ENCODE measurements at regions not wholly inside any gene's neighbourhood (a gene's known extent, or its start where the extent isn't known, plus 50 kb on each side); places are given as distances from the start of the nearest gene placed in this dataset.

DNA sequence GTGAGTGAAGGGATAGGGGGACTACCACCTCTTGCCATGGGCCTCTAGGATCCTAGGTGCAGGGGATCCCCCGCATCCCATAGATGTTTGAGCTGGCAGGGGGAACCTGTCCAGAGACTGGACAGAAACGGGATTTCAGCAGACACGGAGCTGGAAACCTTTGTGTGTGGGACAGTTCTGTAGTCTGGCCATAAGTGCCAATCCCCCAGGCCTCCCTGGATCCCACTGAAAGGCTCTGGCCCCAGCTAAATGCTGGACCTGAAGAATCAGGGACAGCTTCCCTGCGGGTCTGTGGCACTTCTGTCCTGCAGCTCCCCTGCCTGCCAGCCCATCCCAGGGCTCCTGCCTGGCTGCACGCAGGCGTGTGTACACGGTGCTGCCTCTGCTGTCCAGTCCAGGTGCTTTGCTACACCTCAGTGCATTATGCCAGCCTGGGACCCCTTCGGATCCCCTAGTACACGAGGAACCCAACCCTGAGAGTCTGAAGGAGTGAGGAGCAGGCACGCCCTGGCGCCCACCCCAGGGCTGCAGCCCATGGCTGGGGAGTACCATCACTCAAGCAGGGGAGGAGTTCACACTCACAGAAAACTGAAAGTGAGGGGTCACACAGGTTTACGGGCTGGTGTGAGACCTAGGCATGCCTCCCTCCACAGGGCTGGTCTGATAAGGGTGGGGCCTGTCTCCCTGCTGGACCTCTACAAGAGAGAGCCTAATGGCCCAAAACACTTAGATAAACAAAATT, 703.0 kb downstream of the ARAP2 start:
- TF ChIP-seq, protein P1, sequence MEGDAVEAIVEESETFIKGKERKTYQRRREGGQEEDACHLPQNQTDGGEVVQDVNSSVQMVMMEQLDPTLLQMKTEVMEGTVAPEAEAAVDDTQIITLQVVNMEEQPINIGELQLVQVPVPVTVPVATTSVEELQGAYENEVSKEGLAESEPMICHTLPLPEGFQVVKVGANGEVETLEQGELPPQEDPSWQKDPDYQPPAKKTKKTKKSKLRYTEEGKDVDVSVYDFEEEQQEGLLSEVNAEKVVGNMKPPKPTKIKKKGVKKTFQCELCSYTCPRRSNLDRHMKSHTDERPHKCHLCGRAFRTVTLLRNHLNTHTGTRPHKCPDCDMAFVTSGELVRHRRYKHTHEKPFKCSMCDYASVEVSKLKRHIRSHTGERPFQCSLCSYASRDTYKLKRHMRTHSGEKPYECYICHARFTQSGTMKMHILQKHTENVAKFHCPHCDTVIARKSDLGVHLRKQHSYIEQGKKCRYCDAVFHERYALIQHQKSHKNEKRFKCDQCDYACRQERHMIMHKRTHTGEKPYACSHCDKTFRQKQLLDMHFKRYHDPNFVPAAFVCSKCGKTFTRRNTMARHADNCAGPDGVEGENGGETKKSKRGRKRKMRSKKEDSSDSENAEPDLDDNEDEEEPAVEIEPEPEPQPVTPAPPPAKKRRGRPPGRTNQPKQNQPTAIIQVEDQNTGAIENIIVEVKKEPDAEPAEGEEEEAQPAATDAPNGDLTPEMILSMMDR (IDR thresholded peaks at IDR 0.05), result no peak
- no peak for TF ChIP-seq EZH2 (IDR thresholded peaks at IDR 0.05)

Measured in neural progenitor cell (in vitro differentiated cells).